ENCODE measurements at regions not wholly inside any gene's neighbourhood (a gene's known extent, or its start where the extent isn't known, plus 50 kb on each side); places are given as distances from the start of the nearest gene placed in this dataset.

GRCh38 chr12:131589966-131590365, 120.9 kb upstream of the SFSWAP start (continued):
- TF ChIP-seq TSHZ1 (CRISPR knock-in tag; IDR thresholded peaks at IDR 0.05), result no peak

- in situ Hi-C loops (cut with MboI), result no loop called here
- Histone ChIP-seq H3K27ac (ENCODE audit: extremely low read depth, low read depth, low read length) (no peak overlapping the region), H2AFZ (ENCODE audit: low read depth, low read length) (peak overlapping the region; percentile 77; the same call in 1 of the 2 replicates), H3K9me3 (replicated peaks; ENCODE audit: control insufficient read depth, insufficient read depth, low read depth, low read length) (no peaks in the 10 kb centered on the region), H3K9me1 (ENCODE audit: control insufficient read depth, insufficient read depth, low read length) (no peaks in the 10 kb centered on the region), H3K36me3 (ENCODE audit: control insufficient read depth, insufficient read depth, low read length) (no peaks in the 10 kb centered on the region), H3K4me1 (replicated peaks in 1 of 2; ENCODE audit: control insufficient read depth in 2 of 2, insufficient read depth in 2 of 2, low read length in 2 of 2) (peaks cover 8 to 13% of the 10 kb centered on the region in 2 experiments), H3K27me3 (ENCODE audit: control insufficient read depth in 2 of 2, insufficient read depth in 2 of 2, low read length in 2 of 2) (peaks cover 0 to 16% of the 10 kb centered on the region in 2 experiments; a peak in 2 of 5 replicates), H3K79me2 (ENCODE audit: control insufficient read depth, insufficient read depth, low read length) (no peaks in the 10 kb centered on the region), H4K20me1 (replicated peaks; ENCODE audit: control insufficient read depth, insufficient read depth, low read length) (no peaks in the 10 kb centered on the region), H3K4me2 (ENCODE audit: insufficient read depth, low read length) (no peak overlapping the region), H3K9ac (ENCODE audit: insufficient read depth in 1 of 2, low read depth in 2 of 2, low read length in 2 of 2) (no peak overlapping the region), H3K4me3 (no peak overlapping the region)
- CTCF ChIA-PET (ENCODE audit: low intra/inter-chr PET ratio), result no interaction called here
- POLR2A ChIA-PET, result interaction anchor here (1.1 kb wide), 1 partner anchor 15 kb away, joined by 3 read pairs; no protein-coding TSS in a partner anchor
- FAIRE-seq (no peak), ATAC-seq (no peak), DNase-seq (ENCODE audit: extremely low read depth in 1 of 4, low spot score in 3 of 4) (no peak)
- TF ChIP-seq, protein P1, sequence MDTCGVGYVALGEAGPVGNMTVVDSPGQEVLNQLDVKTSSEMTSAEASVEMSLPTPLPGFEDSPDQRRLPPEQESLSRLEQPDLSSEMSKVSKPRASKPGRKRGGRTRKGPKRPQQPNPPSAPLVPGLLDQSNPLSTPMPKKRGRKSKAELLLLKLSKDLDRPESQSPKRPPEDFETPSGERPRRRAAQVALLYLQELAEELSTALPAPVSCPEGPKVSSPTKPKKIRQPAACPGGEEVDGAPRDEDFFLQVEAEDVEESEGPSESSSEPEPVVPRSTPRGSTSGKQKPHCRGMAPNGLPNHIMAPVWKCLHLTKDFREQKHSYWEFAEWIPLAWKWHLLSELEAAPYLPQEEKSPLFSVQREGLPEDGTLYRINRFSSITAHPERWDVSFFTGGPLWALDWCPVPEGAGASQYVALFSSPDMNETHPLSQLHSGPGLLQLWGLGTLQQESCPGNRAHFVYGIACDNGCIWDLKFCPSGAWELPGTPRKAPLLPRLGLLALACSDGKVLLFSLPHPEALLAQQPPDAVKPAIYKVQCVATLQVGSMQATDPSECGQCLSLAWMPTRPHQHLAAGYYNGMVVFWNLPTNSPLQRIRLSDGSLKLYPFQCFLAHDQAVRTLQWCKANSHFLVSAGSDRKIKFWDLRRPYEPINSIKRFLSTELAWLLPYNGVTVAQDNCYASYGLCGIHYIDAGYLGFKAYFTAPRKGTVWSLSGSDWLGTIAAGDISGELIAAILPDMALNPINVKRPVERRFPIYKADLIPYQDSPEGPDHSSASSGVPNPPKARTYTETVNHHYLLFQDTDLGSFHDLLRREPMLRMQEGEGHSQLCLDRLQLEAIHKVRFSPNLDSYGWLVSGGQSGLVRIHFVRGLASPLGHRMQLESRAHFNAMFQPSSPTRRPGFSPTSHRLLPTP (IDR thresholded peaks at IDR 0.05; ENCODE audit: borderline replicate concordance, extremely low read depth, insufficient read length), result no peak
- TF ChIP-seq E2F4 (CRISPR knock-in tag; IDR thresholded peaks at IDR 0.05; ENCODE audit: low read depth), result no peak
- TF ChIP-seq ZNF408 (CRISPR knock-in tag; IDR thresholded peaks at IDR 0.05; ENCODE audit: low read depth), result no peak
- WGBS (ENCODE audit: insufficient coverage, low coverage, missing lambda C conversion rate), result 5% methylated on average over 7 of the region's 7 CpGs
- no TSS peak for BruUV-seq (replicated peaks)
- intact Hi-C loops (cut with micrococcal nuclease), result no loop called here
Observed at GRCh38 chr12:131591136-131591535, 119.8 kb upstream of the SFSWAP start.
